Renal cortical epithelial cell (primary cell): ENCODE measurements at regions not wholly inside any gene's neighbourhood (a gene's known extent, or its start where the extent isn't known, plus 50 kb on each side); places are given as distances from the start of the nearest gene placed in this dataset.

Experiments
- DNase-seq: peaks from one replicate; pipeline ENCODE4 v3.0.0-alpha.2; 2011; ENCODE audit warnings: low read depth

- DNase-seq: no peak
These were observed 240.0 kb upstream of the NFE2L3 start for GRCh38 chr7:25911738-25912607.

DNA sequence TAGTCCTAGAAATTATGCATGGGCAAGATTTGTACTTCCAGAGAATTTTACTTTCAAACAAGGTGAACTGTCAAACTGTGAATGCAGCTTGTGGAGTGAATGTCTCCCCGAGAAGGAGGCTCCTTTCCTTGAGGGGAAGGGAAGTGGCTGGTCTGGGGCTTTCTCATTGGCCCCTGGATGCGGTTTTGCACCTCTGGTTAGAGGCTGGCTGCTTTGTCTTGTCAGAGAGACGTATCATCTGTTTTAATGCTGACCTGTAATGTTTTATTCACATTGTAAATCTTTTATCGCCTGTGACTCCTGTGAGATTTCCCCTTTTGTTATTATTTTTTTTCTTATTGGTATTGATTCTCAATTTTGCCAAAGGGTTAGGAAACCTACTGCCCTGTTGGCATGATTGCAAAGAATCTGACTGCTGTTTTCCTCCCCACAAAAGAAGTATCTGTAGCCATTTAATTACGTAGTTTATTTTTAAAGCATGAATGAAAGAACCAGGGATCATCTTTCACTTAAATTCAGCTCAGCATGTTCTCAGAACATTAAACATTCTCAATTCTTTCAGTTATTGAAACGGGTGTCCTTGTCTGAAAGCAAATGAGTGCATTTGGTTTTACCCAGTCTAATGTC, 238.3 kb upstream of the NFE2L3 start:
- no peak for DNase-seq

GRCh38 chr7:25918731-25919130, 233.3 kb upstream of the NFE2L3 start:
- no peak for DNase-seq

- peak; percentile 15 for DNase-seq
These were observed 229.7 kb upstream of the NFE2L3 start for GRCh38 chr7:25922296-25922695.

GRCh38 chr7:25923741-25924460, 228.1 kb upstream of the NFE2L3 start:
- no peak for DNase-seq

DNA sequence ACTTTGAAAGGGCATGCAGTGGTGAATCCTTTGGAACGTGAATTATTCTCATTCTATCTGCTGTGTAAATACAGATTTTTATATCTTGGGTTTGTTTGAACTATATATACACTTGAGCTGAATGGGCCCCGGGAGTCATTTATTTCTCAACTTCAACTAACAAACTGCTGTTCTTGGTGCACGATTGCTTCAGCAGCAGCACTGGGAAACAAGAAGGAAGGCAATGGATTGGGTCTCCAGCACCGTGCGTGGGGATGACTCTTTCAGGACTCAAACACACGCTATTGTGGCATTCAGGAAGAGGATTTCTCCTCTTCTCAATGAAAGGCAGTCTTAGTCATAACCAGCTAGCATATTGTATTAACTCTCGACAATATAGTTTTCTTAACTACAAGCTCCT, 226.0 kb upstream of the NFE2L3 start:
- DNase-seq: peak; percentile 82

GRCh38 chr7:25926451-25926850, 225.5 kb upstream of the NFE2L3 start:
- DNase-seq: no peak

GRCh38 chr7:25926891-25927625, 224.9 kb upstream of the NFE2L3 start:
- DNase-seq: no peak

- no peak for DNase-seq
These were observed 224.4 kb upstream of the NFE2L3 start for GRCh38 chr7:25927626-25927978.

DNA sequence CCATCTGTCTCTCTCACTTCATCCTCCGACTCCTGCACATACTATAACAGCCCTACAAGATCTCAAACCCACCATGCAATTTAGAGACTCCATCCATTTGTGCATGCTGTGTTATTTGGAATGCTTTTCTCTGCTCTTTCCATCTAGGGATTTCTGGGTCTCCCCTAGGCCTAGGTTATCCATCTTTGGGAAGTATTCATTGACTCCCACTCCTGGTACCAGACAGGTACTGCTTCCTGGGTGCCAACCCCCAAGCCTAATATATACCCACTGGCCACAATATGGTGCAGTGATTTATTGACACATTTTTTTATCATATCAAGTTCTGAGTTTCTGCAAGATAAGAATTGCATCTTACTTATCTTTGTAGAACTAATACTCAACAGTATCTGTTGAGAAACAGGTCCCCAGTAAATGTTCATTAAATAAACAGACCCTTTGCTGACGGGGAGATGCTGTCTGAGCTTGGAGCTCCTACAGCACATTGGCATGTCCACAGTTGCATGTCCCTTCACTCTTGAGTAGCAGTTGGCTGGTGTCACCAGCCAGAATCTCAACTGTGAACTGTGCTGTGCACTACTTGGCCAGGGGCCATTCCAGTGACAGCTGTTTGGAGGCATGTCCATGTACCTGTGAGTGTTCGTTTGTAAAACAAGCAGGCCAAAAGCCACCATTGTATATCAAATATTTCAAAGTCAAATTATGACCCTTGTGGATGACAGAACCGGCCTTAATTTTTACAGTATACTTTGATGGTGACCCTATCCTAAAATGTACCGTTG, 223.3 kb upstream of the NFE2L3 start:
- no peak for DNase-seq

DNA sequence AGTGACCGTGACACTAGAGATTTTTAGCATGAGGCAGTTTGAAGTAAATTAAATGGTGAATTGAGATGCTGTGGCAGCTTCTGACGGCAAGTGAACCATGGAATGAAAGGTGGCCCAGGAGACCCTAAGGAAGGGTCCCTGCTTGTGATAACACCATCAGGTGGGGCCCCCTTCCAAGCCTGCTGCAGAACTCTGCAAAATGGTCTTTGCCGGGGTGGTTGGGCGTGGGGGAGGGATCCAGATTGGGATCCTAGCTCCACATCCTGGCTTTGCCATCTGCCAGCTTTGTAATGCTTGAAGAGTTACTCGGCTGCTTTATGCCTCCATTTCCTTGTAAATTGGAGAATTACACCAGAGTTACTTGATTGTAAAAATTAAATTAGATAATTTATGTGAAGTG, 222.6 kb upstream of the NFE2L3 start:
- DNase-seq: no peak

DNA sequence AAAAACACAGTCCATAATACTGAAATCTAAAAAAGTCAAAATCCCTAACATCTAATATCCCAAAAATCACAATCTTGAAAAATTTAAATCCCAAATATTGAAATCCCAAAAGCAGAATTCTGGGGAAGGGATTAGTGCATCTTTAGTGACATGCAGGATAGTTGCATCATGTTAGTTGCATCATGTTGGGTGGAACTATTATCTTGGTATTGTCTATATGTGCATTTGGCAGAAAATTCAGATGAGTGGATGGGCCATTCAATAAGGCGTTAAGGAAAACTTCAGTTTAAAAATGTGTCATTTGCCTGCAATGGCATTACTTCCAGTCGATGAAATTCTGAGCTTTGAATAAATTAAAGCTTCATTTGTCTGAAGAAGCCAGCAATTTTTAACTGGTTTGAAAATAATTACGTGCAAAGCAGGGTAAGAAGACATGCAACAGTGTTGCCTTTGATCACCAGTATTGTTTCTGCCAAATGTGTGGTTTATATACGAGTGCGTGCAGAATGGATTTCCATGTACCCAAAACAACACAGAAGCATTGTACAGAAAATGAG, 221.4 kb upstream of the NFE2L3 start:
- DNase-seq: no peak

GRCh38 chr7:25931156-25931555, 220.8 kb upstream of the NFE2L3 start:
- DNase-seq: no peak

GRCh38 chr7:25933921-25934320, 218.1 kb upstream of the NFE2L3 start:
- no peak for DNase-seq

DNA sequence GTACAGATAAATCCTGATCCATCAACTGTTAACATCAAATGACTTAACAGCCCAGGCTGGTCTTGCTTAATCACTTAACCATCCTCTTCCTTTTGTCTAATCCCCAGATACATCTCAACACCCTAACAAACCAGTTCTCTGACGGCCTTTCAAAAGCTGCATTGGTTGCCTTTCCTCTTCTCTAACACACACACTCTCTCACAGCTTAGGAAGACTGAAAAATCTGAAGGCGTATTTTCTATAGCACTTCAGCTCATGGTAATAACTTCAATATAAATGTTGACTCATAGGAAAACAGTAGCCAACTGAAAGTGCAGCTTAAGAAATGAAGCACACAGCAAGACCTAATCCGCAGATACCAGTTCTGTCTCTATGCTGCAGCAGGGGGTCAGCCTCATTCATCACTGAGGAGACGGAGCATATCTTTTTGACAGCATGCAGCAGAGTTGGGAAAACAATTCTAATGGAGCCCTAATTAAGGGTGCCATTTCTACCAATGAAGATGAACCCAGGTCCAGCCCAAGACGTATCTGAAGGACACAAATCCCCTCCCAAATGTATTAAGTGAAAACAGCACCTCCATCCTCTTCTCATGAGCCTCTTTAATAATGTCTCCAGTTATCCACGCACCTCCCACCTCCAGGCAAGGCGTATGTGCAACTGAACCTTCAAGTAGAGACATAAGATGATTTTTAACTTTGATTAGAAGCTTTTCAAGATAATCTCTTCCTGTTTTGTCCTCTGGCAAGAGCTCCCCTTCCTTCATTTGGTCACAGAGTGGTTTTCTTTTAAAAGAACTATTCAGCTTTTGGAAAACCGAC, 211.7 kb upstream of the NFE2L3 start:
- no peak for DNase-seq

GRCh38 chr7:25944777-25945515, 207.1 kb upstream of the NFE2L3 start:
- no peak for DNase-seq

- no peak for DNase-seq
These were observed 206.4 kb upstream of the NFE2L3 start for GRCh38 chr7:25945608-25946007.

- no peak for DNase-seq
These were observed 205.8 kb upstream of the NFE2L3 start for GRCh38 chr7:25946181-25946580.
